HG03558 (cell line): ENCODE measurements at regions not wholly inside any gene's neighbourhood (a gene's known extent, or its start where the extent isn't known, plus 50 kb on each side); places are given as distances from the start of the nearest gene placed in this dataset.

Experiments
- ATAC-seq: cut with Tn5 transposase; IDR thresholded peaks from one replicate; pipeline ENCODE4 v1.9.1; 2021; ENCODE audit warnings: moderate number of reproducible peaks; ENCODE audit not compliant: unreplicated experiment; ENCODE audit errors: extremely low read depth

DNA sequence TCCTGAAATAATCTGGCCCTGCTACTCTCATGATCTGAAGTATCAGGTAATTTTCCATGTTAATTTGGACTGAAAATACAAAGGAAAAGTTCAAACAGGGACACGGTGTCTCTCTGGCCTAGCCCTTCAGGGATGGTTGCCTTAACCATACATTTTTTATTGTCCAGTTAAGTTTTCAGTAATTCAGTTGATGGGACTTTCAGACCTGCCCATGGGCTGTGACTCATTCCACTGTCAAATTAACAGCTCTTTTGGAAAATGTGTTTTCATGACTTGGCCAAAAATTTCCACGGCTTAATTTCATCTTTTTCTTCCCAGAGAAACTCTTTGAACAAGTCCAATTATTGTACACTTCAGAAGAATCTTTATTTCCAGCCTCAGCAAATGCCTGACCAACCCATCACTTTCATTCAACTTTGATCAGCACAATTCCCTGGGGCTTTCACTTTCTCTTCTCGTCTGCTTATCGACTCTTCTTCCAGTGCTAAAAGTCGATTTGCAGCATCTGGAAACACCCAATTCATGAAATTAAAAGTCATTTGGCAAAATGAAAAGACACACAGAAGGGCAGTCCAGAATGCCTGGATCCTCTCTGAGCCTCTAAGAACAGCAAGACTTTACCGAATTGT lies 293.9 kb downstream of the RAB28 start:
- no peak for ATAC-seq

DNA sequence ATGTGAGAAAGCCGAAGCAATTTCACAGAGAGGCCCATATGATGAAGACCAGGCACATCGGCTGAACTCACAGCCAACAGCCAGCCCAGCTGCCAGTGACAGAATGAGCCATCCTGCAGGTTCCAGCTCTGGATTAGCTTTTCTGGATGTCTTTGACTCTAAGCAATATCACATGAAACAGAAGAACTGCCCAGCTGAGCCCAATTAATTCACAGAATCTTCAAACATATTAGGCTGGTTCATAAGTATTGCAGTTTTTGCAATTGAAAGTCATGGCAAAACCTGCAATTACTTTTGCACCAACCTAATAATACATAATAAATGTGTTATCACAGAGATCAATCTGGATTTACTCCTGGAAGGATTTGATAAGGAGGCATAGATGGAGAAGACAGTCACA lies 299.9 kb downstream of the RAB28 start:
- ATAC-seq = no peak

DNA sequence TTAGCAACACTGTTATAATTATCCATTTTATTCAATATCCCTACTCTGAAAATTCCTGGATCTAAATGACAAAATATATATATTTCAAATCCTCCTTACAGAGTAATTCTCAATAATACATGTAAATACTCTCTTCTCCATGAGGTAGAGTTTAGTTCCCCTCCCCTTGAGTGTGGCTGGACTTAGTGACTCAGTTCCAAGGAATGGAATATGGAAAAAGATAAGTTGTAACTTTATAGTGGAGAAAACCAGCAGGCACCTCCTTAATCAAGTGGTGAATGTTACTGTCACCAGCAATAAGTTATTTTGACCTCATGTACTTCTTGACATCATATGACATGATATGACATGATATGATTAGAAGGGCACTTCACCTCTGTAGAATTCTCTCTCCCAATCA lies 302.0 kb downstream of the RAB28 start:
- no peak for ATAC-seq

DNA sequence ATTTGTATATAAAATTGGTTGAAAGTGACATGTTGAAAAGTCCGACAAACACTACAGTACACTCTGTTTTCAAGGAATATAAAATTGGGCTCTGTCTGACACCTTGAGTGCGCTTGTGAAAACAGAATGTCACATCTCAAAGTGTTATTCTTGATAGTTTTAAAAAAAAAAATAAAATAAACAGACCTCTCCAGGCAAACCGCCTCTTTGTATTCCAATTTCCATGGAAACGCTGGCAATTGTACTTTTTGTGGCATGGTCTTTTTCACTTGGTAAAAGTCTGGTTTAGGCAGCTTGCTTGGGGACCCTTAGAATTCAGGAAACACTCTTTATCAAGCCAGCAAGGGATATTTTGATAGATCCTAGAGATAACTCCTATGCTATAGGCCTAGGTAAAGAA lies 302.5 kb downstream of the RAB28 start:
- ATAC-seq = no peak

DNA sequence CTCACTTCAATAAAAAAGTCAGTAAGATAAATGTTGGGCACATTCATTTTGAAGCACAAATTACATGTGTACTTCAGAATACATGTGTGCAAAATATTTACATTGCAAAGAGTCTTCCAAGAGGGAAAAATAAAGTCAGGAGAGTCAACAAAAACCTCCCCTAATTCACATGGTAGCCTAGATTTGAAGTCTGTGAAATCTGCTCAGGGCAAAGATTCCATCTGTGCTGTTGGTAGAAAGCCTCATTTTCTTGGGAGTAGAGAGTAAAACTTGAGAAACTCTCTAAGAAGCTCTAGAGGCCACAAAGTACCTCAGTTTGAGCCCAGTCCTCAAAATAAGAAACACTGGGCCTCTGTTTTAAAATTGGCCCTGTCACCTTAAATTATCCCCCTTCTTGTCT lies 303.4 kb downstream of the RAB28 start:
- no peak for ATAC-seq

DNA sequence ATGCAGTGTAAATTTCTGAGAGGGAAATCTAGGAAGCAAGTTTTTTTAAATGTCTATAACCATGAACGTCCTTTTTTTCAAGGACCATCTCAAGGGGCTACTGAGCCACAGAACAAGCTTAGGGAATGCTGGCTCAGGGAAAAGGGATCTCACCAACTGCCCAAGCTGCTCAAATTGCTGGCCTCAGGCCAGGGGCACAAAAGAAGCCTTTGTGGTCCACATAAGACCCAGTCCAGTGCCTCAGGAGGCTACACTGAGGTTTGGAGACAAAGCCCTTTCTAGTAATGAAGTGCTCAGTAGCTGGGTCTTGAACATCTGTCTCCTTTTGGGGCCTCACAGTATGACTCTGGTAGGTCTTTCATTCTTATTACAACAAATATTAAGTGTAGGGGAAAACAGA lies 305.5 kb downstream of the RAB28 start:
- no peak for ATAC-seq

DNA sequence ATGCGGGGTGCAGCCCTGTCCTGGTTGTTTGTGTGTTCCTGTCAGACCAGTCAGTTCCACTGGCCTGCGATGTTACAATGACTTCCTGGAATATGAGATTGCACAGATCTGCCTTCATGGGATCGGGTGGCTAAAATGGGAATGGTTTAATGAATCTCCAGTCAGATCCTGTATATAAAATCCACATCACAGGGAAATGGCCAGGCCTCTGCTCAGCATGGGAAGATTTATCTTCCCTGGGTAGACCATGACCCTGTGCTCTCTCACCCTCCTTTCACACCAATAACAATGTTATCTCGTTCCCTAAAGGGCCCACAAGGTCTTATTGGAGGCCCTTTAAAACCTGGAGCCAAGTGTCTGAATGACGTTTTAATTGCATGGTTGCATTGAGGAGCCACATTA lies 307.4 kb downstream of the RAB28 start:
- ATAC-seq = no peak

DNA sequence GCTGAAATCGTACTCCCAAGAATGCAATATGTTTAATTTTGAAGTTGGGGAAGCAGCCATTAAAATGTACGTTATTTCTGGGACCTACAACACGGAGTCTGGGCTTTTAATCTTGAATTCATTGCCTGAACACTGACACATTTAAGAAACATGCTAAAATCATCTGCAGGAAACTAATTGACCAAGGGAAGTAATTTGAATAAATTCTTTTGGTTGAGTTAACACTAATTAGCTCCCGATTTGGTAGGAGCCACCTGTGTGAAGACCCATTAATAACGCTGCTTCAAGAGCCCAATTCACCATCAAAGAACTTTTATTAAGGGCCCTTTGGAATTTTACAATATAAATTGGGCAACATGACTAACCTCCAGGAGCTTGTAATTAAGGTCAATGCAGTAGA lies 309.2 kb downstream of the RAB28 start:
- ATAC-seq = no peak

DNA sequence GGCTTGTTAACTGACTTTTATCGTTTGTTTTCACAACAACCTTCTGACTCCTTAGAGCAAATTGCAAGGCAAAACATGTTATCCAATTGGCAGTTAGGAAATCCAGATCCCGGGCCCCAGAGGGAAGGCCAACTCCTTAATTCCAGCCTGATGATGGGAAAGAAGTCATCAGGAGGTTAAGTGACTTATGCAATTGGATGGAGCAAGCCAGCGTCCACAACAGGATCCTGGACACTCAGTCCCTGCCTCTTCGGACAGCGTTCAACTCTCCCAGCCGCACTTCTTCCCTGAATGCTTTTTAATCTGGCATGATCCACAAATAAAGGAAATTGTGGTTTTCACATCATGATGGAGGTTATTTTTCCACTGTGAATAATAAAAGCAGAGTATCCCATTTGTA lies 310.1 kb downstream of the RAB28 start:
- no peak for ATAC-seq

DNA sequence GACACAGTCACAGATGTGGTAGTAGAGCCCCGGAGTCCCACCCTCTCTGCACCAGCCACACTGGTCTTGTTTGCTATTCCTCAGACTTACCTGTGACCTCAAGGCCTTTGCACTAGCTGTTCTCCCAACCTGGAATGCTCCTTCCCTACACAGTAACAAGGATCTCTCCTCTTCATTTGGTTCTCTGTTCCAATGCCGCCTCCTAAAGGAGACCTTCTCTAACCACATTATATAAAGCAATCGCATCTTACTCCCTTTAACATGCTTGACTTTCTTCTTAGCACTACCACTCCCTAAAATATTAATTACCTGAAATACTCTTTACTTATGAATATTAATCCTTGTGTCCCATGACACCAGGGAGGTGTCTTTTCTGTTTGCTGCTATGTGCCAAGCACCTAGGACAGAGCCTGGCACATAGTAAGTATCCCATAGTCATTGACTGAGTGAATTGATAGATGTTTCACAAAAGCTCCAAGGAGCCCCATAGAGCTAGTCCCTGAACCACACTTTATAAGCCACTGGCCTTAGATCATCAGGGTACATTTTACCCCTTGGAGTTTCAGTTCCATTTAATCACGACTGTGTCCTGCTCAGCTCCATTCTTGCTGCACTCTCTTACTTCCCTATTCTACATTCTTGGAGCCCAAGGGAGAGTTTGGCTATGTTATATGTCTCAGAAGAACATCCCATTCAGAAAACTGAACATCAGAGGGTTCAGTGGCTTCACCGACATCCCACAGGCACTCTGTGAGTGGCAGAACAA lies 312.7 kb downstream of the RAB28 start:
- ATAC-seq = no peak

DNA sequence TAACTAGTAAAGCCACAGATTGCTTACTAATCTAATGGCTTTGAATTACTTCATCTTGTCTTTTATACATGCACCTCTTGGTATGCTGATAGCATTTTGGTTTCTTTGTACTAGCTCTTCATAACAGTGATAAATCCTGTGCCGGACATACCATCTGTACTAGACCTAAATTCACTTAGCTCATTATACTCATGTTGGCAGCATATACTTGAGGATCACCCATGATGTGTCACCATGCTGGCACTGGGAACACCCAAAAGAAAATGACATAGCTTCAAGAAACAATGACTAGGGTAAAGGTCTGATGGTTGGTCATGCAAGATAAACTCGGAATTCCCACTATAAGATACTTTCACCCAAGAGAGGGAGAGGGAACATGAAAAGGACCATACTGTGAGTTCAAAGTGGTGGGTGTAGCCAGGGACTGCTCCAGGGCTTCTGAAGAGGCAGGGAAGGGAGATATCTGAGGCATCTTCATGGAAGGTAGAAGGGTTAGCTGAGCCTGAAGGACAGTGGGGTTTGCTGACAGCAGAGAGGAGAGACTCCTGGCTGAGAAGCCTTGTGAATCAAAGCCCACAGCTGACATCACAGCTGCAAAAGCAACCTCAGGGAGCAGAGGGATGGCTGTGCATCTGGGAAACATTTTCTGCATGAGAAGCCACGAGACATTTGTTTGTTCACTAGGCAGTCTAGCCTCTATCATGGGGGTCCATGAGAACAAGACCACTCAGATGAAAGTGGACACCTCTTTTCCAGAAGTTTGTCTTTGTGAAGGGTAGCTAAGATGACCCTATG lies 314.2 kb downstream of the RAB28 start:
- no peak for ATAC-seq

DNA sequence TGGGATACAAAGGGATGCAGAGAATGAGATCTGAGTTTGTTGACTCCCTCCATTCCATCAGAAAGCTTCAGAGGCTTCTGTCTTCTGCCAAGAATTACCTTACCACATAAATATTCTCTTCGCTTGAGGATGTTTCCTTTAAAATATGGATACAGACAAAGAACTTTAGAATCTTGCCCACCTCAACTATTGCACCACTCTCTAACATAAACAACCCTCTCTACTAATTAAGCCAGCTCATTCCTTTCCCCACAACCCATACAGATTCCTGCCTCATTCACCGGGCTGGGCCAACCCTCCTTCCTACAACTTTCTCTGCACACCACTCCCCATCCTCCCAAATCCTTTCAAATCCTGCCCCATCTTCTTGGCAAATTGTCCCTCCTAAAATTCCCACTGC lies 315.8 kb downstream of the RAB28 start:
- no peak for ATAC-seq

DNA sequence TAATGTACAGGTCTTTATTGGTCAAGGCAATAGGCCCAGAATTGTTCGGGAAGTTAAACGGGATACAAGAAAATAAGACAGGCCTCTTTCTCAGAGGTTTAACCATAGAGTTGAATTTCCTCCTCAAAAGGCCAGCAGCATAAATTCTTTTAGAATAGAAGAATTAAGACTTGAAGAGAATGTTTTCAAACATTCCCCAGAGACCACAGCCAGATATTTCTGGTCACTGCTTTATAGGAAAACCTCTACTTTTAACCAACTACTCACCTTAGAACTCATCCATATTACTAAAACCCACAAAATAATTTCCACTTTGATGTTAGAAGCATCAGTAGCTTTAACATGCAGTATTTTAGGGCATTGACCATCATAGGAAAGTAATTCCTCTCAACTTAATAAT lies 317.9 kb downstream of the RAB28 start:
- ATAC-seq = no peak

DNA sequence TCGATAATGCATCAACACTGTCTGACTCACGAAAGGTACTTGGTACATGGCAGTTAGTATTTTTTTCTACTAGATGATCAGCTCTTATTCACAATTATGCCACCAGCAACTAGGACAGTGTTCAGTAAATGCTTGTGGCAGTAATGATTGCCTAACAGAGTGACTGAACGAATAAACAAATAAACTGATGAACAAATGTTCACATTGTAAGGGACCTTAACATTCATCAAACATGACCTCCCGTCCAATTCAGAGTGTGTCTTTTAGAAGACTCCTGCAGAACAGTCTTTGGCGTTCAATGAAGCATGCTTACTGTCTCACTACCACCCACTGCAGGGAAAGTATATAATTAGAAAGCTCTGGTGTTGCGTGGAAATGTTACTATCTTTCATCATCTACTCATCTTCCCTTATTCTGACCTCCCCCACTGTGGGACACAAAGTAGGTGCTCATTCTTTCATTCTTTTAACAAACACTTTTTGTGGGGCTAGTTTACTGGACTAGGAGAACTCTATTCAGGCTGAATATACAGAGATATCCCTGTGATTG lies 319.3 kb downstream of the RAB28 start:
- ATAC-seq = no peak

DNA sequence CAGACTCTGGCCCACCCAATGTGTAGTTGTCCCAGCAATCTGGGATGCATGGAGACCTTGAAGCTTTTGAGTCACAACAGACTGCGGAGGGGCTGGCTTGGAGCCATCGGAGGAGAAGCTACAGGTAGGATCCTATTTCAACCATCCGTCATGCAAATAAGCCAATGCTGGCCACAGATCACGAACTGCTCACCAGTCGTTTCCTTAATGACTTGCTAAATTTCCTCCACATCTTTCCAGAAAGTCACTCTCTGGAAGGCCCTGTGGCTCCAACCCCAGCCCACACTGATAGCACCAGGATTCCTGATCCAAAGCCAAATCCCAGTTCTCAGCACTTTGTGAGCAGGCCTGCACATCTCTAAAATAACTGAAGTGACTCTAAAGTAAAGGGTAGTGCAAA lies 321.3 kb downstream of the RAB28 start:
- no peak for ATAC-seq

DNA sequence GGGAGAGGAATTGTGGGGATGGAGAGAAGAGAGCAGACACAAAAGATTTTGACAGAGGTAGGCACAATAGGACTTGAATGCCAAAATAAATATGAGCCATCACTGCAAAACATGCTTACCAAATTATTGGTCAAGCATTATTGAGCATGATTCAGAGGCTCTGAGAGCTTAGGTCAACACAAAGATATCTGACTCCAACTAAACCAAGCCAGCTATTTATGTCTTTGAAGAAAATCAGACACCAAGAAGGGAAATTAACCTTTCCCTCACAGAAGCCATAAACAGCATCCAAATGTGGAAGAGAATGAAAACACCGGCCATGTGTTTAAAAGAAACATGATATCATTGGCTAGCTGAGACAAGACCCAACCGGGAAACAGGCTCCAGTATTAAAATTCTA lies 323.2 kb downstream of the RAB28 start:
- ATAC-seq = no peak

DNA sequence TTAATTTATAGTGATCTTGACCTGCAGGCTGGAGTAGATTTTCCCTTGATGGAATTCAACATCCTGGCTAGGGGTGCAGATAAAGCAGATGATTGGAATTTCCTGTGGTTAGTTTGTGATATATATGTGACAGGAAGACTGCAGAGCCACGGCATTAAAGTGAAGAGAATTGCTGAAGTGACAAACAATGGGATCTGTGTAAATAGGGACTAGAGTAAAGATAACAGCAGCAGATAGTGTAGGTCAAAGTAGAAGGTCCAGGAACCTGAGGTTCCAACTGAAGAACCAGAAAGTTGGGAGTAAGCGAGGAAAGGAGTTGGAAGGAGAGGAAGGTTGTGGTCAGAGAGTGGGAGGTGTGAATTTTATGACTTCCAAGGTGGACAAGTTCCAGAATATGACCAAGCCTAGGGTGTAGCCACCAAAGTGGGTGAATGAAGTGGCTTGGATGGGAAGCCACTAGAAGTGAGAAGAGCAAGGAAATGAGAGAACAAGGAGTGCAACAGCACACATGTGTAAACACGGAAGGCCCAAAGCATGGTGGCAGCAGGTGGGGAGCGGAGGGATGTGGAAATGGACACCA lies 325.0 kb downstream of the RAB28 start:
- no peak for ATAC-seq

DNA sequence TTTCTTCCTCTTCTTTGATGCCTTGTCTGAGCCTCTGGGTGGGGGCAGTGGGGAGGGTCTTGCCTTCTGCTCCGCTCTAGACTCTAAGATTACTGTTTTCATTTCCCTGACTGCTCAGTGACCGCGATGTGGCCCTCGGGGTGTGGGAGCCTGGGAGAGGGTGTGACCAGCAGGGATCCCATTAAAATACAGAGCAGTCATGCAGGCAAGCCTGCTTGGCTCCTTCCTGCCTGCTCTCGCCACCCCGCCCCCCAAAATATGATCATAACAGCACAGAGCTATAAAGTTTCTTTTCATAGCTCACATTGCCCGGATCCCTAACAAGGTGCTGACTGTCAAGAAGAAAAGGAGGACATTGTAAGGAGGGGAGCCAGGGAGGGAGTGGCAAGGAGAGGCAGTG lies 332.9 kb downstream of the RAB28 start:
- ATAC-seq = no peak

DNA sequence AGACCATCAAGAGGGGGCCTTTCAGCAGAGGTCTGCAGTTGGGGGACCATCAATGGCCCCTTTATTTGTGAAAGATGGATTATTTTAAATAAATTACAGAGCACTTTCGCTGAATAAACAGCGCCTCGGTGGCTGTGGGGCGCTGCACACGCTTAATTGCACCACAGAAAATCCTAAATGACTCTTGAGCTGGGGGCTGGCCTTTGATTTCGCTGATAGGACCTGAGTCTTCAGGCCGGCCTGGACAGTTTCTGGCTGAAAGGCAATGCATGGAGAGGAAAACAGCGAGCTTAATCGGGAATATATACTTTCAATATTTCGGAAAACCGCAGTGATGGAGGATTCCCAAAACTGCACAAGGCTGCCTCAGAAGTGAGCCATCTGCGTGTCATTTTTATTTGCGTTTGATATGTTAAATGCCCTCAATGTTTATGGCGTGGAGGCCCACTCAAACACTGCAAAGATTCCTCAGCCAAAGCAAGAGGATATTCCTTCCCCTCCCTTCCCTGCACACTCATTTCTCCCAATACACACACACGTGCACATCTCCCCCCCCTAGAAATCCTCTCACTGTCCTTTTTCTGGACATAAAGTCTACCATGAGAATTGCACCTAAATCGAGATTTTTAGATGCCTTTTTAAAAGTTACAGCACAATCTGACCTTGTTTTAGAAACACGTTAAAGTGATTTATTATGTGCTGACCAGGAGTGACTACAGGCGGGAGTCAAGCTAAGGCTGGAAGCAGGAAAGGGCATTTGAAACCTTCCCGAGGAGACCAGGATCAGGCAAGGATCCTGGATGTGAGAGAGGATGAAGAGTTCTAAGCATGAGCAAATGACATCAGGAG lies 340.7 kb downstream of the RAB28 start:
- ATAC-seq = no peak

DNA sequence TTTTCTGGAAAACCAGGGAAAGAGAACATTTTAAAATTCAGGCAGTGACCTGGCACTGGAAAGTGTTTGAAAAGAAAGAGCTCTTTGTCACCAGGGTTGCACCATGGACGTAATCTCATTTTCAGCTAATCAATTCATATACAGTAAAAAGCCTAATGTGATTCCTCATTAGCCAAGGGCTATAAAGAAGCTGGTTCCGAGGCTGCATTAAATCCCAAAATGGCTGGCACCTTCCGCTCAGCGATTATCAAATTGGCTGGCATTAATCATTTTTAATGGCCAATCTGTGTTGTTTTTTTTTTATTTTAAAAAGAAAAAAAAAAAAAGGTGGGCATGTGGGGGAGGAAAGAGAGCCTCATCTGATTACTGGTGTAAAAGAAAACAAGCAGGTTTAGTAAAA lies 341.4 kb downstream of the RAB28 start:
- ATAC-seq = no peak
